Neural cell (in vitro differentiated cells): ENCODE measurements at regions not wholly inside any gene's neighbourhood (a gene's known extent, or its start where the extent isn't known, plus 50 kb on each side); places are given as distances from the start of the nearest gene placed in this dataset.

Experiments
- EP300 ChIP-seq: fragments of 450-650 bp; conservative IDR thresholded peaks from 2 replicates; pipeline ENCODE4 v1.6.1; 2014; ENCODE audit warnings: antibody characterized with exemption, mild to moderate bottlenecking, moderate library complexity; ENCODE audit not compliant: poor library complexity, severe bottlenecking
- EZH2 ChIP-seq: fragments of 200-600, 300-800 bp; shearing (Covaris generic), sonication (generic); IDR thresholded peaks from 2 replicates; pipeline ENCODE4 v1.6.1; 2014; ENCODE audit warnings: antibody characterized with exemption, low read length, borderline replicate concordance, mild to moderate bottlenecking; ENCODE audit not compliant: insufficient read depth, poor library complexity, severe bottlenecking
- MXI1 ChIP-seq: fragments of 450-650 bp; conservative IDR thresholded peaks from 2 replicates; pipeline ENCODE4 v1.6.1; 2014; ENCODE audit warnings: antibody characterized with exemption, mild to moderate bottlenecking; ENCODE audit not compliant: poor library complexity, severe bottlenecking
- POLR2AphosphoS5 ChIP-seq: IDR thresholded peaks from 2 replicates; pipeline ENCODE4 v1.6.1; 2012
- SMC3 ChIP-seq: fragments of 450-650 bp; conservative IDR thresholded peaks from 2 replicates; pipeline ENCODE4 v1.6.1; 2014; ENCODE audit warnings: antibody characterized with exemption, mild to moderate bottlenecking, moderate library complexity; ENCODE audit not compliant: poor library complexity
- TAF1 ChIP-seq: IDR thresholded peaks from 2 replicates; pipeline ENCODE4 v1.6.1; 2012; ENCODE audit warnings: low read depth
- TF ChIP-seq, protein P1 (sequence below): fragments of 450-650 bp; IDR thresholded peaks from 2 replicates; pipeline ENCODE4 v1.5.1; 2014; ENCODE audit warnings: antibody characterized with exemption, mild to moderate bottlenecking, moderate library complexity; ENCODE audit not compliant: poor library complexity, severe bottlenecking
- TF ChIP-seq, protein P2 (sequence below): IDR thresholded peaks from 2 replicates; pipeline ENCODE4 v1.6.1; 2012; ENCODE audit warnings: borderline replicate concordance

DNA sequence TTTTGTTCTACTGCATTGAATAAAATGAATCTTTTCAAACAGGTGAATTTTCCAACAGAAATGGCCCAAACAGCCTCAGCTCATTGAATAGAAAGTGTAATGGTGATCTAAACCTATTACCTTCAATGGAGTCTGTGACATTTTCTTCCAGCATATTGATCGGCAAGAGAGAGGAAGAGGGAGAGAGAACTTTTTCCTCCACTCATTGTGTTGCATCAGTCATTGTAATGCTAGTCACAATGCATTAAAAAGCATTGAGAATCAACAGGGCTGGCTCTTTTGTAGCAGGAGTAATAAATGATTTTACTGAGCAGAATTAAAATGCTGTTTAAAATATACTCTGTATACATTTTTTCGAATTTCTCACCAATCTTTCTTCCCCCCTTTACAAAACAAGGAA, 1794.5 kb upstream of the CELF4 start:
- TF ChIP-seq EP300 = no peak
- TF ChIP-seq EZH2 = no peak
- TF ChIP-seq, protein P1, sequence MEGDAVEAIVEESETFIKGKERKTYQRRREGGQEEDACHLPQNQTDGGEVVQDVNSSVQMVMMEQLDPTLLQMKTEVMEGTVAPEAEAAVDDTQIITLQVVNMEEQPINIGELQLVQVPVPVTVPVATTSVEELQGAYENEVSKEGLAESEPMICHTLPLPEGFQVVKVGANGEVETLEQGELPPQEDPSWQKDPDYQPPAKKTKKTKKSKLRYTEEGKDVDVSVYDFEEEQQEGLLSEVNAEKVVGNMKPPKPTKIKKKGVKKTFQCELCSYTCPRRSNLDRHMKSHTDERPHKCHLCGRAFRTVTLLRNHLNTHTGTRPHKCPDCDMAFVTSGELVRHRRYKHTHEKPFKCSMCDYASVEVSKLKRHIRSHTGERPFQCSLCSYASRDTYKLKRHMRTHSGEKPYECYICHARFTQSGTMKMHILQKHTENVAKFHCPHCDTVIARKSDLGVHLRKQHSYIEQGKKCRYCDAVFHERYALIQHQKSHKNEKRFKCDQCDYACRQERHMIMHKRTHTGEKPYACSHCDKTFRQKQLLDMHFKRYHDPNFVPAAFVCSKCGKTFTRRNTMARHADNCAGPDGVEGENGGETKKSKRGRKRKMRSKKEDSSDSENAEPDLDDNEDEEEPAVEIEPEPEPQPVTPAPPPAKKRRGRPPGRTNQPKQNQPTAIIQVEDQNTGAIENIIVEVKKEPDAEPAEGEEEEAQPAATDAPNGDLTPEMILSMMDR = no peak
- no peak for TF ChIP-seq MXI1
- no peak for TF ChIP-seq SMC3
- no peak for TF ChIP-seq TAF1
- no peak for TF ChIP-seq POLR2AphosphoS5
- TF ChIP-seq, protein P2, sequence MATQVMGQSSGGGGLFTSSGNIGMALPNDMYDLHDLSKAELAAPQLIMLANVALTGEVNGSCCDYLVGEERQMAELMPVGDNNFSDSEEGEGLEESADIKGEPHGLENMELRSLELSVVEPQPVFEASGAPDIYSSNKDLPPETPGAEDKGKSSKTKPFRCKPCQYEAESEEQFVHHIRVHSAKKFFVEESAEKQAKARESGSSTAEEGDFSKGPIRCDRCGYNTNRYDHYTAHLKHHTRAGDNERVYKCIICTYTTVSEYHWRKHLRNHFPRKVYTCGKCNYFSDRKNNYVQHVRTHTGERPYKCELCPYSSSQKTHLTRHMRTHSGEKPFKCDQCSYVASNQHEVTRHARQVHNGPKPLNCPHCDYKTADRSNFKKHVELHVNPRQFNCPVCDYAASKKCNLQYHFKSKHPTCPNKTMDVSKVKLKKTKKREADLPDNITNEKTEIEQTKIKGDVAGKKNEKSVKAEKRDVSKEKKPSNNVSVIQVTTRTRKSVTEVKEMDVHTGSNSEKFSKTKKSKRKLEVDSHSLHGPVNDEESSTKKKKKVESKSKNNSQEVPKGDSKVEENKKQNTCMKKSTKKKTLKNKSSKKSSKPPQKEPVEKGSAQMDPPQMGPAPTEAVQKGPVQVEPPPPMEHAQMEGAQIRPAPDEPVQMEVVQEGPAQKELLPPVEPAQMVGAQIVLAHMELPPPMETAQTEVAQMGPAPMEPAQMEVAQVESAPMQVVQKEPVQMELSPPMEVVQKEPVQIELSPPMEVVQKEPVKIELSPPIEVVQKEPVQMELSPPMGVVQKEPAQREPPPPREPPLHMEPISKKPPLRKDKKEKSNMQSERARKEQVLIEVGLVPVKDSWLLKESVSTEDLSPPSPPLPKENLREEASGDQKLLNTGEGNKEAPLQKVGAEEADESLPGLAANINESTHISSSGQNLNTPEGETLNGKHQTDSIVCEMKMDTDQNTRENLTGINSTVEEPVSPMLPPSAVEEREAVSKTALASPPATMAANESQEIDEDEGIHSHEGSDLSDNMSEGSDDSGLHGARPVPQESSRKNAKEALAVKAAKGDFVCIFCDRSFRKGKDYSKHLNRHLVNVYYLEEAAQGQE = no peak
